ENCODE measurements at regions not wholly inside any gene's neighbourhood (a gene's known extent, or its start where the extent isn't known, plus 50 kb on each side); places are given as distances from the start of the nearest gene placed in this dataset.

DNA sequence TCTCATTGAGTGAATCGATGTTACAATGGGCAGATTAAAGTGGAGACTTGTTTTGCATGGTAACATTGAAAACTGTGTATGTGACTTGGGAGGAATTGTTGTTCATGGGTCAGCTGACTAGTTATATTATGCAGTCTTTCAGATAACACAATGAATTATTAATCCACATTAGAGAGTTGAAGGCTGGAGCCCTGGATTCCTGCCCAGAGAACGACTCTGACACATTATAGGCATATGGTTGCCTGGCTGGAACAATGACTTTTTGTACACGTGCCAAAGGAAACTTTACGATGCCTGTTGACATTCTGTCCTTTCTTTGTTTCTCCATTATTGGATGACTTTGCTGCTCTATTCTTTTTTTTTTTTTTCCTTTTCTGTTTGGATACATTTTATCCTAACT is 52.3 kb upstream of the TMEM229A start:
- intact Hi-C loops (cut with DNase I): no loop called here
- H3K27ac ChIP-seq: no peak overlapping the region

DNA sequence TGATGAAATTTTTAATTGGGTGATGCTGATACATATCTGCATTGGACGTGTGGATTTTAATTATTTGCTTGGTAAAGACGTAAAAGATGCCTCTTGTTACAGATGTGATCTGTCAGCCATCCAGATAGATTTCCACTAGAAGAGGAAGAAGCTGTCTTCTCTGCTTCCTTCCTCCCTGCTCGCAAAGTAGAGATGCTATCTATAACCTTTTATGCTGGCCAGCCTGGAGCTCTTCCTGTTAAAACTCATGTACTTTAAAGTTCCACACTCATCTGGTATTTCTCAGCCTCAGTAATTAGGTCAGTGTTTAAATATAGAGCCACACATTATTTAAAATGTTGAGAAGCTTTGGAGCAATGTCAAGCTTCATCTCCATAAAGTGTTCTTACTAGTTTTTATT is 51.2 kb upstream of the TMEM229A start:
- ATAC-seq (peak; percentile 85 to 92 (median 88)), DNase-seq (no peak)
- H3K27ac ChIP-seq: no peak overlapping the region
- peaks cover 0 to 17% (median 0%) of the 10 kb centered on the region in 12 donors for H3K4me1 ChIP-seq
- no peak overlapping the region for H3K4me3 ChIP-seq
- intact Hi-C loops (cut with DNase I): no loop called here
- TF ChIP-seq POLR2A (IDR thresholded peaks at IDR 0.05): no peak
- TF ChIP-seq, protein P1, sequence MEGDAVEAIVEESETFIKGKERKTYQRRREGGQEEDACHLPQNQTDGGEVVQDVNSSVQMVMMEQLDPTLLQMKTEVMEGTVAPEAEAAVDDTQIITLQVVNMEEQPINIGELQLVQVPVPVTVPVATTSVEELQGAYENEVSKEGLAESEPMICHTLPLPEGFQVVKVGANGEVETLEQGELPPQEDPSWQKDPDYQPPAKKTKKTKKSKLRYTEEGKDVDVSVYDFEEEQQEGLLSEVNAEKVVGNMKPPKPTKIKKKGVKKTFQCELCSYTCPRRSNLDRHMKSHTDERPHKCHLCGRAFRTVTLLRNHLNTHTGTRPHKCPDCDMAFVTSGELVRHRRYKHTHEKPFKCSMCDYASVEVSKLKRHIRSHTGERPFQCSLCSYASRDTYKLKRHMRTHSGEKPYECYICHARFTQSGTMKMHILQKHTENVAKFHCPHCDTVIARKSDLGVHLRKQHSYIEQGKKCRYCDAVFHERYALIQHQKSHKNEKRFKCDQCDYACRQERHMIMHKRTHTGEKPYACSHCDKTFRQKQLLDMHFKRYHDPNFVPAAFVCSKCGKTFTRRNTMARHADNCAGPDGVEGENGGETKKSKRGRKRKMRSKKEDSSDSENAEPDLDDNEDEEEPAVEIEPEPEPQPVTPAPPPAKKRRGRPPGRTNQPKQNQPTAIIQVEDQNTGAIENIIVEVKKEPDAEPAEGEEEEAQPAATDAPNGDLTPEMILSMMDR (IDR thresholded peaks at IDR 0.05): no peak
- WGBS, 4 donors: 0 to 5% (median 2%) methylated on average over 3 of the region's 3 CpGs
- no peaks in the 10 kb centered on the region for H3K9me3 ChIP-seq
- no peaks in the 10 kb centered on the region for H3K36me3 ChIP-seq
- H3K27me3 ChIP-seq: no peaks in the 10 kb centered on the region

More for the DNA sequence above, 52.3 kb upstream of the TMEM229A start:
- H3K27me3 ChIP-seq: no peaks in the 10 kb centered on the region
- ATAC-seq (no peak), DNase-seq (no peak)
- peaks cover 0 to 17% (median 0%) of the 10 kb centered on the region in 12 donors for H3K4me1 ChIP-seq
- no peaks in the 10 kb centered on the region for H3K9me3 ChIP-seq
- TF ChIP-seq, protein P1 (IDR thresholded peaks at IDR 0.05): no peak
- no peak for TF ChIP-seq POLR2A (IDR thresholded peaks at IDR 0.05)
- H3K36me3 ChIP-seq: no peaks in the 10 kb centered on the region
- no peak overlapping the region for H3K4me3 ChIP-seq
- 15 to 23% (median 20%) methylated on average over 4 of the region's 4 CpGs for WGBS, 4 donors
